GM18951 (cell line): ENCODE measurements at regions not wholly inside any gene's neighbourhood (a gene's known extent, or its start where the extent isn't known, plus 50 kb on each side); places are given as distances from the start of the nearest gene placed in this dataset.

Source experiments
- POLR2A ChIP-seq: IDR thresholded peaks from 4 replicates; pipeline ENCODE4 v1.6.1; 2011; ENCODE audit warnings: mild to moderate bottlenecking; ENCODE audit not compliant: insufficient read length, insufficient read depth; ENCODE audit errors: extremely low read depth
- in situ Hi-C: fragments of 300-500 bp; cut with MboI; formaldehyde crosslinking; loops from one replicate; pipeline ENCODE4 v1.12.0; 2022; ENCODE audit warnings: low sequenced_read_pairs, mixed read lengths, inconsistent platforms; ENCODE audit not compliant: unreplicated experiment

DNA sequence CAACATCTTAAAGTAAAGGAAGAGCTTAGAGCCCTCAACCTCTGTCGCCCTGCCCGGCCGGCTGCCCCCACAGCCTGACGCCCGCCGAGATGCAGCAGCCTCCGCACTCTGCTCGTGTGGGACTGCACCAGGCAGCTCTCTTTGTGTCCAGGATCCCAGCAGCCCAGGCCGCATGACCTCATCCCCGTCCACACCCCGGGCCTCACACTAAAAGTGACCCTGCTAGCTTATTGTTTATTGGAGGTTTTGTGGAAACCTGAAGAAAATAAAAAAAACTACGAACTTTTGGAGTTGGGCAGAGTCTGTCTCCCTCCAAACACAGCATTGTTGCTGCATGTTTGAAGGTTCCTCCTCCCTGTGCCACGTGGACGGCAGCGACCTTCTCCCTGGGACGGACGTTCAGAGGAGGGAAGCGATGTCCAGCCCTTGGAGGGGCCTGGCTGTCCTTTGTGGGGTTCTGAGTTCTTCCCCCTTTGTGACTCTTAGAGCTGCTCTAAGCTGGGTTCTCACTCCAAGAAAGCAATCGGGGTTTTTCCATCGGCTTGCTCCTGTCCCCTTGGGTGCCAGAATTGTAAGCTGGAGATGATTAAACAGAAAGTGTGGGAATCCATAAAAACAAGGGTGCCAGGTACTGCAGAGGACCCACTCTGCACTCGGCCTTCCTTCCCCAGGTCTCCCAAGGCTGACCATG lies 103.5 kb upstream of the COL5A1 start:
- in situ Hi-C loops: no loop called here
- TF ChIP-seq POLR2A: no peak

GRCh38 chr9:134538856-134539566 lies 102.6 kb upstream of the COL5A1 start:
- in situ Hi-C loops: no loop called here
- no peak for TF ChIP-seq POLR2A

- in situ Hi-C loops: no loop called here
- no peak for TF ChIP-seq POLR2A
These were observed 101.9 kb upstream of the COL5A1 start for GRCh38 chr9:134539586-134540194.

DNA sequence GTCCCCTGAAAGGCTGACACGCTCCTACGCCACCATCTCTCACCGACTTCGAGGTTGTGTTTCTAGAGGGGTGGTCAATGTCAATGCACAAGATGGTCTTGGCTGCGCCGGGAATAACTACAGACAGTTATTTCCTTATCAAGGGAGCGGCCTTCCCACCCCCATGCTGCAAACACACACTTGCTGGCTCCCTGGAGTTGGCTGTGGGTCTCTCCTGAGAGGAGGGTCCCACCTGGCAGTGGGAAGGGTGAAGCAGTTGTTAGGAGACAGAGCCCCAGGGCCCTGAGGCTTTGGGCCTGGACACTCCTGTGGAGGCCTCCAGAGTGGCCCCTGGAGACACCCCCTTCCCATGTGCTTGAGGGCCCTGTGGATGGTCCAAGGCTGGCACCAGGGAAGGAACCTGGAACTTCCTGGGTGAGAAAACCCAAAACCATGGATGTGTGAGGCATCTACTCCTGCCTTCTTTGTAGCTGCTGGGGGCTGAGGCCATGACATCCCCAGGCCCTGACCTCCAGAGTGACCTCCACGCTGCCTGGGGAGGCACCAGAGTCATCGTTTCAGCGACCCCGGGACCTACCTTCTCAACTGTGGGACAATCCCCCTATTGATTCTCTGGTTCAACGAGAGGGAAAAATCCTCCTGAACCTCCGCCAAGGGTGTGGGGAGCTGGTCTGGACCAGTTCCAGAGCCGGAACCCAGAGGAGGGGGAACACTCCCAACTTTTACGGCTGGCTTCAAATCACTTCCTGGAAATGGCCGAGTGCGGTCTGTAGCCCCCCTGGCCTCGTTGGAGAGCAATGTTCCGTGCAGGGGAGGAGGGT lies 101.1 kb upstream of the COL5A1 start:
- no peak for TF ChIP-seq POLR2A
- in situ Hi-C loops: no loop called here

- no peak for TF ChIP-seq POLR2A
- in situ Hi-C loops: no loop called here
These were observed 100.4 kb upstream of the COL5A1 start for GRCh38 chr9:134541097-134541747.

DNA sequence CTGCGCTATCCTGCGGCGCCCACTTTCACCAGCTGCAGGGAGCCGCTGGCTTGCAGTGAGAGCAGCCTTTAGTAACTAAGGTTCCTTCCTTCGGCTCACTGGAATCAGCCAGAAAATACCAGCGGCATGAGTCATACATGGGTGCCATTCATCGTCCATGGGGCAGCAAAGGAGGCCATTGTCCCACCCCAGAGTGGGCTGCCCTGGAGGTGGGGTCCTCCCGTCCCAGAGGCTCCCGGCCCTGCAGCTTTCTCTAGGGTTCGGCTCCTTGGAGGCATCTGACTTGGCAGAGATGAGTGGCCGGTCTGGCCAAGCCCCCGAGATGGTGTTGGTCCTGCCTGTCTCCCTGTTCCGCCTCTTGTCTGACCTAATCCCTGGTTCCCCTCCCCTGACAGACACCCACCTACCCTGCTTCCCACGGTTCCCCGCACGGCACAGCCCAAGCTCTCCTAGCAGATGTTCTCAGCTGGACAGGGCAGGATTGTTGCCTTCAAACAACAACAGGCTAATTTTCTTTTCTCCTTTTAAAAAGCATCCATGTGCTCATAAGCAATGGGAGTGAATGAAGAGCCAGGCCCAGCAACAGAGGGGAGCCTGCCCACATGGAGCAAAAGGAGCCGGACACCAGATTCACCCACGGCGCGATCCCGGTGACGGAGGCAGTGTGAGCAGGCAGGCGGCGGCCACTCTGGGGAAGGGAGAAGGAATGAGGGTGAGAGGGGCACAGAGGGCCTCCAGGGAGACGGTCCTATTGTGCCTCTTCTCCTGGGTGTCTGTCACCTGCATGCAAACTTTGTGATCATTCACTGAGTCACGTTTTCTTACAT lies 97.0 kb upstream of the COL5A1 start:
- TF ChIP-seq POLR2A: no peak
- in situ Hi-C loops: no loop called here

DNA sequence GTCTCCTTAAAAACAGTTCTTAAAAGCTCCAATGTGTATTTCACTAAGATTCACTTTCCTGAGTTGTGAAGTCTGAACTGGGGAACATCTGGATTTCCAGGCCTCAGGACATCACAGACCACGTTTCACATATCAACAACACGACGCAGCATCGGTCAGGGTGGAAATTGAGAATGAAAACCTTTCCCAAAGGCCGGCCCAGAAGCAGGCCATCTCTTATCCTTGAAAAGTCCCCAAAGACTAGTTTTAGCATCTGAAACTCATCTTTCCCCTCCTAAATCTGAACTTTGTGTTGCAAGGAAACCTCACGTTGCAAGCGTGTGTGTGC lies 96.4 kb upstream of the COL5A1 start:
- in situ Hi-C loops: no loop called here

GRCh38 chr9:134545543-134546245 lies 95.9 kb upstream of the COL5A1 start:
- in situ Hi-C loops: no loop called here
- TF ChIP-seq POLR2A: no peak

More for the DNA sequence above, 96.4 kb upstream of the COL5A1 start:
- no peak for TF ChIP-seq POLR2A

- no peak for TF ChIP-seq POLR2A
- in situ Hi-C loops: no loop called here
These were observed 95.3 kb upstream of the COL5A1 start for GRCh38 chr9:134546246-134546731.

DNA sequence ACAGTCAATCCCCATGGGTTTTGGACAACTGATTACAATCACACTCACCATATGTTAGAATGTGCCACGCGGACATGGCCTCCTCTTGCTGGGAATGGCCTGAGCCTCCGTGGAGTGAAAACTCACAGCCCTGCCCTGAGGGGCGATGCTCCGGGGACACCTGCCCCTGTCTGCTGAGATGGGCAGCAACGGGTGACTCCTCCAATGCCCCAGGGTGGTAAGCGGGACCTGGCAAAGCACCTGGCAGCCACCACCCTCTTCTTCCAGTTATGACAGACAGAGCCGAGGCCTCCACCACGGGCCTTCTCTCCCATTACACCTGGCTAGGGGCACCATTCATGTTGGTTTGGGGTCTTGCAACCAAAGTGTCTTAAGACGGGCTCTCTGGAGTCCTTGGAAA lies 94.9 kb upstream of the COL5A1 start:
- no peak for TF ChIP-seq POLR2A
- in situ Hi-C loops: no loop called here

DNA sequence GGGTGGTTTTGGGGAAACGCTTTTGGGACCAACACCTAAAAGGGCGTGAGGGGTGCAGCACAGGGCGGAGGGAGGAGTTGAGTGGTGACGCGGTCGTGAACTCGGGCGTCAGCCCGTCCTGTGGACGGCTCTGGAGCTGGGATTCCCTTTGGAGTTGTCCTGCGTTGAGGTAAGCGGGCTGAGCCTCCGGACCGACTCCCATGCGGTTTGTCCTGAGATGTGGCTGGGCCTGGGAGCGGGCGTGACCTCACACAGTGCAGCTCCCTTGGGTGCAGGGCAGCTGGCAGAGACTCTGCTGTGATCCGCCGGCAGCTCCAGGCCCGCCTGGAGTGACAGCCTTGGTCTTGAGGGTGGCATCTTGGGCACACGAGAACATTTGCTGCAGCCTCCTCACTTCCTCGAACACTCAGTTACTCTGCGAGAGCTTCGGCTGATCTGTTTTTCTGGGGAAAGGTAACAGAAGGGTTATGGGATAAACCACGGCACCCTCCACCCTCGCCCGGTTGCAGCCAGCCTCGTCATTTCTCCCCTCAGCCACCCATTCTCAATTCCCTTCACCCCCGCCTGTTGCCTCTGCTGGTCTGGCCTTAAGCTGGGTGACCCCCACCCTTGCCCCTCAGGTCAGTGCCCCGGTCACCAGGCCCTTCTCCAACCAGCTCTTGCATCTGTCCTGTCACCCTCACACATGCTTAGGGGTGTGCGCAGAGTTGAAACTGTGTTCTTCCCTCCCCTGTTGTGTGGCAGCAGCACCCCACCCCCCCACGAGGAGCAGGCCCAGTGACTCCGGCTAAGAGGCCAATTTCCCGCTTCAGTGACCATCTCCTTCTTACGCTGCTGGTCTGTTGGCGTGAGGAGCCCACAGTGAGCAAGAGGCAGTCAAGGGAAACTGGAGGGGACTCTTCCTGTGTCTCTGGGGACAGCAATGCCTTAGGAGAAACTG lies 94.2 kb upstream of the COL5A1 start:
- TF ChIP-seq POLR2A: no peak
- in situ Hi-C loops: no loop called here

DNA sequence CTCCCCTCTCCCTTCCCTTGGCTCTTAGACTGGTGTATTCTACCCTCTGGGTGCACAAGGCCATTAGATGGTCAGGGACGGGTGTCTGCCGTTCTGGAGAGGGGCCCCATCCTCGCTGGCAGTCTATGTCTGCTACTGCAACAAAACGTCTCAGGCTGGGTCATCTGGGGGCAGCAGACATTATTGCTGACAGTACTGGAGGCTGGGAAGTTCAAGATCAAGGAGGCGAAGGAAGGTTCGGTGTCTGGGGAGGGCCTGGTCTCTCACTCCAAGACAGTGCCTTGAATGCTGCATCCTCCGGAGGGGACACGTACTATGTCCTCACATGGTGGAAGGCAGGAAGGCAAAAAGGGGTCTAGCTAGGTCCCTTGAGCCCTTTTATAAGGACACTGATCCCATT lies 93.4 kb upstream of the COL5A1 start:
- in situ Hi-C loops: no loop called here
- no peak for TF ChIP-seq POLR2A
